ENCODE measurements at regions not wholly inside any gene's neighbourhood (a gene's known extent, or its start where the extent isn't known, plus 50 kb on each side); places are given as distances from the start of the nearest gene placed in this dataset.
A peak's percentile ranks its signal among the peaks of the same experiment; 100 is the strongest.
"Not testable (repeated sequence)": the region's sequence is repeated elsewhere in the genome, so short reads cannot be mapped to it uniquely, and the experiment has no call there.

DNA sequence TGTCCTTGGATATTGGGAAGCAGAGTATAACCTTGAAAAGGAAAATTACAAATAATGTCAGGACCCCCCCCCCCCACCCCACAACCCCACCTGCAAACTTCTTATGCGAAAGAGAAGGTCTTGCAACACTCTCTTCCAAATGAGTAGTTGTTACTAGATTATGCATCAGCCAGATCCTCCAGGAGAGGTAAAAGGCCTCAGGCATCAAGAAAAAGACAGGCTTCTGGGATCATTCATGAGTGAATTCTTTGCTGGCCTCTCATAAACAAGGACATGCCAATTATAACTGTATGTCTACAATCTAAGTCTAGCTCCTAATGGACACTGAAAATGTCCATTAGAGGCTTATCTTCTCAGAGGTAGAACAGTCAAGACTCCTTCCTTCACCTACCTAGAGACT is 1443.3 kb downstream of the RAPGEF2 start:
- H3K27ac ChIP-seq (ENCODE audit: low read length) = no peak overlapping the region
- no peaks in the 10 kb centered on the region for H3K4me1 ChIP-seq (ENCODE audit: low read length)
- DNase-seq = no peak
- H2AFZ ChIP-seq (ENCODE audit: low read length) = no peak overlapping the region
- H3K9me2 ChIP-seq (replicated peaks; ENCODE audit: insufficient read depth, low read length) = no peaks in the 10 kb centered on the region
- H3K9me3 ChIP-seq (ENCODE audit: low read length) = peaks cover 38% of the 10 kb centered on the region
- H4K20me1 ChIP-seq (ENCODE audit: insufficient read depth, low read depth, low read length) = no peaks in the 10 kb centered on the region
- H3K79me2 ChIP-seq (ENCODE audit: low read length) = no peaks in the 10 kb centered on the region
- H3K9ac ChIP-seq (ENCODE audit: low read length) = no peak overlapping the region
- H3K4me2 ChIP-seq (ENCODE audit: low read depth, low read length, poor library complexity, severe bottlenecking) = no peak overlapping the region
- no peak overlapping the region for H3K4me3 ChIP-seq (ENCODE audit: low read length)
- H3K27me3 ChIP-seq (ENCODE audit: low read length) = no peaks in the 10 kb centered on the region
- H3K36me3 ChIP-seq (ENCODE audit: insufficient read depth, low read length) = no peaks in the 10 kb centered on the region

DNA sequence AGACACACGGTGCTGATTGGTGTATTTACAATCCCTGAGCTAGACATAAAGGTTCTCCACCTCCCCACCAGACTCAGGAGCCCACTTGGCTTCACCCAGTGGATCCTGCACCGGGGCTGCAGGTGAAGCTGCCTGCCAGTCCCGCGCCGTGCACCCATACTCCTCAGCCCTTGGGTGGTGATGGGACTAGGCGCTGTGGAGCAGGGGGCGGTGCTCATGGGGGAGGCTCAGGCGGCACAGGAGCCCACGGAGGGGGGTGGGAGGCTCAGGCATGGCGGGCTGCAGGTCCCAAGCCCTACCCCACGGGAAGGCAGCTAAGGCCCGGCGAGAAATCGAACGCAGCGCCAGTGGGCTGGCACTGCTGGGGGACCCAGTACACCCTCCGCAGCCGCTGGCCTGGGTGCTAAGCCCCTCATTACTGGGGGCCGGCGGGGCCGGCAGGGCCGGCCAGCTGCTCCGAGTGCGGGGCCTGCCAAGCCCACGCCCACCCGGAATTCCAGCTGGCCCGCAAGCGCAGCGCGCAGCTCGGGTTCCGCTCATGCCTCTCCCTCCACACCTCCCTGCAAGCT is 1447.2 kb downstream of the RAPGEF2 start:
- H3K9ac ChIP-seq (ENCODE audit: low read length); H3K27me3 ChIP-seq (ENCODE audit: low read length); H3K36me3 ChIP-seq (ENCODE audit: insufficient read depth, low read length); H3K27ac ChIP-seq (ENCODE audit: low read length); H3K9me2 ChIP-seq (replicated peaks; ENCODE audit: insufficient read depth, low read length); H3K4me3 ChIP-seq (ENCODE audit: low read length); H4K20me1 ChIP-seq (ENCODE audit: insufficient read depth, low read depth, low read length); H3K4me1 ChIP-seq (ENCODE audit: low read length); H3K4me2 ChIP-seq (ENCODE audit: low read depth, low read length, poor library complexity, severe bottlenecking); H3K79me2 ChIP-seq (ENCODE audit: low read length); H2AFZ ChIP-seq (ENCODE audit: low read length): not testable (repeated sequence)
- H3K9me3 ChIP-seq (ENCODE audit: low read length) = peaks cover 27% of the 10 kb centered on the region
- peak; percentile 11 for DNase-seq

DNA sequence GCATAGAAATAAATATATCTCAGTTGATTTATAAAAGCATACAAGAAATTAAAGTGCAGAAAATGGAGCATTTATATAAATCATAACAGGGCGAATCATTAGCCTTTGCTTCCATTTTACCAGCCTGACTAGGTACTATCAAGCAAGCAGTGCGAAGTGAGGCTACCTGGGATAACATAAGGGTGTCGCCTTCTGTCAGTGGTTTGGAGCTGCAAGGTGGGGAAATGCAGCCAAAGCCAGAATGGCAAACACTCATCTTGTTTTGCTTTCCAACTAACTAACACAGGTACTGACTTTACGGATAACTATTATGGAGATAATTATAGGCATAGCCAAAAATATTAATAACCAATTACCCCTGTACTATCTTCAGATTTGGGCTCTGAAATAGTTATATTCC is 1459.8 kb downstream of the RAPGEF2 start:
- Histone ChIP-seq H3K27me3 (ENCODE audit: low read length) (no peaks in the 10 kb centered on the region), H3K9ac (ENCODE audit: low read length) (no peak overlapping the region), H3K4me1 (ENCODE audit: low read length) (no peaks in the 10 kb centered on the region), H3K27ac (ENCODE audit: low read length) (no peak overlapping the region), H3K9me3 (ENCODE audit: low read length) (peaks cover 17% of the 10 kb centered on the region), H3K9me2 (replicated peaks; ENCODE audit: insufficient read depth, low read length) (no peaks in the 10 kb centered on the region), H4K20me1 (ENCODE audit: insufficient read depth, low read depth, low read length) (no peaks in the 10 kb centered on the region), H3K4me3 (ENCODE audit: low read length) (no peak overlapping the region), H3K4me2 (ENCODE audit: low read depth, low read length, poor library complexity, severe bottlenecking) (no peak overlapping the region), H2AFZ (ENCODE audit: low read length) (no peak overlapping the region), H3K36me3 (ENCODE audit: insufficient read depth, low read length) (no peaks in the 10 kb centered on the region), H3K79me2 (ENCODE audit: low read length) (no peaks in the 10 kb centered on the region)
- peak; percentile 31 for DNase-seq

DNA sequence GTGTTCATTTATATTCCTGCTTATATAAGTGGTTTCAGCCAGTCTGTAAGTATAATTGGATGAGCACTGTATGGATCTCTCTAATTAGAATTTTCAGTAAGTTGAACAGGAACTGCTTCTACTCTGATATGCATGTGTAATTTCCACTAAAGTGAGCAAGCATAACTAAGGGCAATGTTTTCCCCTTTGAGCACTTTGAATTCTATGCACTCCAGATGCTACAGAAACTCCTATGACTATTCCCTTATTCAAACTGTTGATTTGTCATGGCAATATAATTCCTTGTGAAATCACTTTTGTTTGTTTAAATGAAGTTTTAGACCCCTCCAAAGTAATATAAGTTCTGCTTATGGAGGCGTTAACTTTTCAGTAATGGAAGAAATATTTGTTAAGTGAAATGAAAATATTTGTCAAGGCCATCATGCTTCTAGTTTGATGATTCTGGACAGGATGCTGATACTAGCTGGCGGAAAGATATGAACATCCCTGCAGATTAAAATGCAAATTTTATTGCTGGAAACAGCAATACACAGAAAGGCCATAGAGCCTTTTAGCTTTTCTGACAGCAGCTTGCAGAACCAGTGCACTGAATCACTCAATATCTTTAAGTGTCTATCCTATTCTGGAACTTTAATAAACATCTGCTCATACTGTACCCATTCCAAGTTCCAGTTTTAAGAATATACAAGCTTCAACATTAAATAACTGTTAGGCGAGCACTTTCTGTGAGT is 1460.8 kb downstream of the RAPGEF2 start:
- Histone ChIP-seq H3K4me1 (ENCODE audit: low read length) (no peaks in the 10 kb centered on the region), H3K9ac (ENCODE audit: low read length) (no peak overlapping the region), H3K4me2 (ENCODE audit: low read depth, low read length, poor library complexity, severe bottlenecking) (no peak overlapping the region), H3K27me3 (ENCODE audit: low read length) (no peaks in the 10 kb centered on the region), H3K27ac (ENCODE audit: low read length) (no peak overlapping the region), H4K20me1 (ENCODE audit: insufficient read depth, low read depth, low read length) (no peaks in the 10 kb centered on the region), H3K36me3 (ENCODE audit: insufficient read depth, low read length) (no peaks in the 10 kb centered on the region), H2AFZ (ENCODE audit: low read length) (no peak overlapping the region), H3K9me3 (ENCODE audit: low read length) (peaks cover 18% of the 10 kb centered on the region), H3K9me2 (replicated peaks; ENCODE audit: insufficient read depth, low read length) (no peaks in the 10 kb centered on the region), H3K4me3 (ENCODE audit: low read length) (no peak overlapping the region), H3K79me2 (ENCODE audit: low read length) (no peaks in the 10 kb centered on the region)
- no peak for DNase-seq

DNA sequence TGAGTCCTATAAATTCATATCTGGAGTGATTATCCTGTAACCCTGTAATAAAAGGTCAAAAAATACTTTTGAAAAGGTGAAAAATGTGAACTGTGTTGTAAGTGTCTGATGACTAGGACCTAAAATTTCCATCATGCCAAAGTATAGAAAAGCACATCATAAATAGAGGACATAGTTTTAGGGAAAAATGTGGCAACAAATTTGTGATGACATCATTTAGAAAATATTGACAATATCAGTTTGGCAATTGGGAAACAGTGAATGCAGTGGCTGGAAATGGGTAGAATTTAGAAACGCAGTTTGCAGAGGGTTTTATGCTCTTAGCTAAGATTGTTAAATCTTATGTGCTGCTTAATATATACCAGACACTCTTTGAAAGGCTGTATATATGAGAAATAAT is 1464.8 kb downstream of the RAPGEF2 start:
- Histone ChIP-seq H3K36me3 (ENCODE audit: insufficient read depth, low read length) (no peaks in the 10 kb centered on the region), H4K20me1 (ENCODE audit: insufficient read depth, low read depth, low read length) (no peaks in the 10 kb centered on the region), H3K4me3 (ENCODE audit: low read length) (no peak overlapping the region), H3K27ac (ENCODE audit: low read length) (no peak overlapping the region), H3K9ac (ENCODE audit: low read length) (no peak overlapping the region), H3K4me1 (ENCODE audit: low read length) (no peaks in the 10 kb centered on the region), H3K4me2 (ENCODE audit: low read depth, low read length, poor library complexity, severe bottlenecking) (no peak overlapping the region), H3K9me3 (ENCODE audit: low read length) (peaks cover 15% of the 10 kb centered on the region), H3K27me3 (ENCODE audit: low read length) (no peaks in the 10 kb centered on the region), H3K9me2 (replicated peaks; ENCODE audit: insufficient read depth, low read length) (no peaks in the 10 kb centered on the region), H3K79me2 (ENCODE audit: low read length) (no peaks in the 10 kb centered on the region), H2AFZ (ENCODE audit: low read length) (no peak overlapping the region)
- peak; percentile 2 for DNase-seq

DNA sequence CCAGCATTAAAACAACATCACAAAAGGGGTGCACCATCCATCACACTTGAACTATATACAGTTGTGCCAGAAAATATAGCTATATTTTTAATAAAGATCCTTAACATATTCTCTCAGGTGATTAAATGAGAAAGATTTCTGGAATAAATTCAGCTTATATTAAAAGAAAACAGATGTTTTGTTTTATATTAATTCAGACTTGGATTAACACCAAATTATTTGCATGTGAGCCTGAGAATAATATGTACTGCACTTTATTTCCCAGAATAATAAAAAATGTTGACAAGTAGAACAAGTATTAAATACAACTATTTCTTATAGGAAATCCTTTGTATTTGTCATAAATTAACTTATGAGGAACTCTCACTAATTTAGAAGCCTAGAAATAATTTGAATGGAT is 1467.4 kb downstream of the RAPGEF2 start:
- no peaks in the 10 kb centered on the region for H3K79me2 ChIP-seq (ENCODE audit: low read length)
- no peak overlapping the region for H2AFZ ChIP-seq (ENCODE audit: low read length)
- H3K9ac ChIP-seq (ENCODE audit: low read length) = no peak overlapping the region
- no peak overlapping the region for H3K27ac ChIP-seq (ENCODE audit: low read length)
- H4K20me1 ChIP-seq (ENCODE audit: insufficient read depth, low read depth, low read length) = no peaks in the 10 kb centered on the region
- no peak for DNase-seq
- no peak overlapping the region for H3K4me2 ChIP-seq (ENCODE audit: low read depth, low read length, poor library complexity, severe bottlenecking)
- H3K9me2 ChIP-seq (replicated peaks; ENCODE audit: insufficient read depth, low read length) = no peaks in the 10 kb centered on the region
- H3K4me1 ChIP-seq (ENCODE audit: low read length) = no peaks in the 10 kb centered on the region
- peaks cover 22% of the 10 kb centered on the region for H3K9me3 ChIP-seq (ENCODE audit: low read length)
- no peaks in the 10 kb centered on the region for H3K27me3 ChIP-seq (ENCODE audit: low read length)
- H3K36me3 ChIP-seq (ENCODE audit: insufficient read depth, low read length) = no peaks in the 10 kb centered on the region
- H3K4me3 ChIP-seq (ENCODE audit: low read length) = no peak overlapping the region

DNA sequence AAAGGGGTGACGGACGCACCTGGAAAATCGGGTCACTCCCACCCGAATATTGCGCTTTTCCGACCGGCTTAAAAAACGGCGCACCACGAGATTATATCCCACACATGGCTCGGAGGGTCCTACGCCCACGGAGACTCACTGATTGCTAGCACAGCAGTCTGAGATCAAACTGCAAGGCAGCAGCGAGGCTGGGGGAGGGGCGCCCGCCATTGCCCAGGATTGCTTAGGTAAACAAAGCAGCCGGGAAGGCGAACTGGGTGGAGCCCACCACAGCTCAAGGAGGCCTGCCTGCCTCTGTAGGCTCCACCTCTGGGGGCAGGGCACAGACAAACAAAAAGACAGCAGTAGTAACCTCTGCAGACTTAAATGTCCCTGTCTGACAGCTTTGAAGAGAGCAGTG is 1471.4 kb downstream of the RAPGEF2 start:
- not testable (repeated sequence) for DNase-seq; H3K9me2 ChIP-seq (replicated peaks; ENCODE audit: insufficient read depth, low read length); H3K4me1 ChIP-seq (ENCODE audit: low read length); H3K27ac ChIP-seq (ENCODE audit: low read length); H3K27me3 ChIP-seq (ENCODE audit: low read length); H3K36me3 ChIP-seq (ENCODE audit: insufficient read depth, low read length); H3K79me2 ChIP-seq (ENCODE audit: low read length); H2AFZ ChIP-seq (ENCODE audit: low read length); H3K9ac ChIP-seq (ENCODE audit: low read length); H3K4me2 ChIP-seq (ENCODE audit: low read depth, low read length, poor library complexity, severe bottlenecking); H4K20me1 ChIP-seq (ENCODE audit: insufficient read depth, low read depth, low read length); H3K4me3 ChIP-seq (ENCODE audit: low read length)
- peaks cover 11% of the 10 kb centered on the region for H3K9me3 ChIP-seq (ENCODE audit: low read length)

DNA sequence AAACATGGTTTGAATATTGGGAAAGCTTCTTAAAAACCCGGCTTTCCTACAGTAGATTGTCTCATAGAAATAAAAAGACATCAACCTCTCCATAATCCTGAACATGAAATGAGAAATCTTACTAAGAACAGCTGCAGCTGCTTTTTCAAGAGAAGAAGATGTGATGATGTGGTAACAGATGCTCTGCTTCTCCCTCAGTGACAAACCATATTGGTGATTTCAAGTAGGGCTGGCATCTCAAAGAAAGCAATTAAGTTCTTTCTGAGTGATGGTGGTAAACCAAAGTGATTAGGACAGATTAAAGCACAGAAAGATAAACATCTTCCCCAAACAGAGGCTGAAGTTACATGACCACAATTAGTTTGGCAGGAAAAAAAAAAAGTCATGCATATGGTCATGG is 1477.7 kb downstream of the RAPGEF2 start:
- Histone ChIP-seq H3K9ac (ENCODE audit: low read length) (no peak overlapping the region), H4K20me1 (ENCODE audit: insufficient read depth, low read depth, low read length) (no peaks in the 10 kb centered on the region), H3K4me1 (ENCODE audit: low read length) (no peaks in the 10 kb centered on the region), H3K9me3 (ENCODE audit: low read length) (peaks cover 9% of the 10 kb centered on the region), H3K79me2 (ENCODE audit: low read length) (no peaks in the 10 kb centered on the region), H3K9me2 (replicated peaks; ENCODE audit: insufficient read depth, low read length) (no peaks in the 10 kb centered on the region), H3K4me3 (ENCODE audit: low read length) (no peak overlapping the region), H3K36me3 (ENCODE audit: insufficient read depth, low read length) (no peaks in the 10 kb centered on the region), H3K27ac (ENCODE audit: low read length) (no peak overlapping the region), H3K4me2 (ENCODE audit: low read depth, low read length, poor library complexity, severe bottlenecking) (no peak overlapping the region), H3K27me3 (ENCODE audit: low read length) (no peaks in the 10 kb centered on the region), H2AFZ (ENCODE audit: low read length) (no peak overlapping the region)
- no peak for DNase-seq

Data from Karpas-422 (cell line).